ENCODE measurements at regions not wholly inside any gene's neighbourhood (a gene's known extent, or its start where the extent isn't known, plus 50 kb on each side); places are given as distances from the start of the nearest gene placed in this dataset.
"Not testable (repeated sequence)": the region's sequence is repeated elsewhere in the genome, so short reads cannot be mapped to it uniquely, and the experiment has no call there.

GRCh38 chr2:123816203-123816602 is 208.9 kb upstream of the CNTNAP5 start:
- no peak for DNase-seq (ENCODE audit: low spot score)

- no peak for DNase-seq (ENCODE audit: low spot score)
Measured at GRCh38 chr2:123816928-123817327, 208.2 kb upstream of the CNTNAP5 start.

- no peak for DNase-seq (ENCODE audit: low spot score)
Measured at GRCh38 chr2:123826729-123827271, 198.3 kb upstream of the CNTNAP5 start.

- no peak for DNase-seq (ENCODE audit: low spot score)
Measured at GRCh38 chr2:123839326-123839725, 185.8 kb upstream of the CNTNAP5 start.

- no peak for DNase-seq (ENCODE audit: low spot score)
Measured at GRCh38 chr2:123840016-123840415, 185.1 kb upstream of the CNTNAP5 start.

- no peak for DNase-seq (ENCODE audit: low spot score)
Measured at GRCh38 chr2:123840574-123840973, 184.5 kb upstream of the CNTNAP5 start.

DNA sequence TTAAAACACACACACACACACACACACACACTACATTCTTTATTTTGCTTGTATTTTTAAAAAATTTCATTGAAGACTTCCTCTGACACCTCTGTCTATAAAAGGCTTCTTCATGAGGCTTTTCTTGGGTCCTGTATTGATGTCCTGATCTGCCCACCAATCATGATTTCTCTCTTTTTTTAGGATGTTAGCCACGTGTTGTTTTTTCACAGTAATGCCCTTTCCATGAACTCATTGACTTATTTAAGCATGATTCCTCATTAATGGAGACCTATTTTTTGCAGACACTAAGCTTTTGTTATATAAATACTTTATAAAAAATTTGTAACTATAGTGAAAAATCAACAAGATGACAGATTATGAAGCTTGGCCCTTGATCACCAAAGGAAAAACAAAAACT is 173.8 kb upstream of the CNTNAP5 start:
- no peak for DNase-seq (ENCODE audit: low spot score)

DNA sequence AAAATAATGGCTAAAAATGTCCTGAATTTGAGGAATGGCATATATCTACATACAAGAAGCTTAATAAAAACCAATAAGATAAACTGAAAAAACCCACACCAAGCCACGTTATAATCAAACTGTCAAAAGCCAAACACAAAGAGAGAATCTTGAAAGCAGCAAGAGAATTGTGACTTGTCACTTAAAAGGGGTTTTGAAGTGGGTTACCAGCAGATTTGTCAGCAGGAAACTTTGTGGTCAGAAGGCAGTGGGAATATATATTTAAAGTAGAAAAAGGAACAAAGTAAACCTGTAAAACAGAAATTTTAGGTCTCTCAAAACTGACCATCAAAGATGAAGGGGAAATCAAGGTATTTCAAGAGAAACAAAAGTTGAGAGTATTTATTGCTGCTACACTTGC is 171.9 kb upstream of the CNTNAP5 start:
- no peak for DNase-seq (ENCODE audit: low spot score)

DNA sequence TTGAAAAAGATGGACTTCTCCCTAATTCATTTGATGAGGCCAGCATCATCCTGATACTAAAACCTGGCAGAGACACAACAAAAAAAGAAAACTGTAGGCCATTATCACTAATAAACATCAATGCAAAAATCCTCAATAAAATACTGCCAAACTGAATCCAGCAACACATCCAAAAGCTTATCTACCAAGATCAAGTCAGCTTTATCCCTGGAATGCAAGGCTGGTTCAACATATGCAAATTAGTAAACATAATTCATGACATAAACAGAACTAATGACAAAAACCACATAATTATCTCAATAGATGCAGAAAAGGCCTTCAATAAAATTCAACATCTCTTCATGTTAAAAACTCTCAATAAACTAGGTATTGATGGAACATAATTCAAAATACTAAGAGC is 166.1 kb upstream of the CNTNAP5 start:
- DNase-seq (ENCODE audit: low spot score): not testable (repeated sequence)

- DNase-seq (ENCODE audit: low spot score): no peak
Measured at GRCh38 chr2:123864416-123864815, 160.7 kb upstream of the CNTNAP5 start.

GRCh38 chr2:123870206-123870880 is 154.7 kb upstream of the CNTNAP5 start:
- no peak for DNase-seq (ENCODE audit: low spot score)

- DNase-seq (ENCODE audit: low spot score): no peak
Measured at GRCh38 chr2:123870881-123871276, 154.2 kb upstream of the CNTNAP5 start.

DNA sequence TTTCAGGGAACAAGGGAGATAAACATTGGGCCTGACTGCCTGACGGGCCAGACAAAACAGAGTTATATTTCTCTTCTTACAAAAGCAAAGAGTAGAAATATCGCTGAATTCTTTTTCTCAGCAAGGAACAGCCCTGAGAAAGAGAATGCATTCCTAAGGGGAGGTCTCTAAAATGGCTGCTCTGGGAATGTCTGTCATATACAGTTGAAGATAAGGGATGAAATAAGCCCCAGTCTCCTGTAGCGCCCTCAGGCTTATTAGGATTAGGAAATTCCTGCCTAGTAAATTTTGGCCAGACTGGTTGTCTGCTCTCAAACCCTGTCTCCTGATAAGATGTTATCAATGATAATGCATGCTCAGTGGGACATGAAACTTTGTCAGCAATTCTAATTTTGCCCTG is 134.9 kb upstream of the CNTNAP5 start:
- no peak for DNase-seq (ENCODE audit: low spot score)

DNA sequence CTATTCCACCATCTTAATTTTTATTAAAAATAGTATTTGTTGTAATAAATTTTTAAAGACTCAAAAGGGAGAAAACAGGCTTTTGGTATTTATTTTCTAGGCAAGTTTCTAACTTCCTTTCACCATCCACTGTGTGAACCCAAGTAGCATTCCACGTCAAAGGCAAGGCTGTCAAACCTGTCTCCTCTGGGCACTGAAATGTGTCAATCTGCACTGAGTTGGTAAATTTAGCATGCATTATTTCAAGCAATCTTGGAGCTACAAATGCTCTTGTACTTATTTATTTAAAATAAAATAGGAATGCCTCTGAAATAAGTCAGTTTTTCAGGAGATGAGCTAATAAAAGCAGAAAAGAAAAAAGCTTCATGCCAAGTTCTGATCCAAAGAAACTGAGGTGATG is 130.9 kb upstream of the CNTNAP5 start:
- DNase-seq (ENCODE audit: low spot score): no peak

GRCh38 chr2:123895651-123896050 is 129.4 kb upstream of the CNTNAP5 start:
- DNase-seq (ENCODE audit: low spot score): no peak

GRCh38 chr2:123901256-123901655 is 123.8 kb upstream of the CNTNAP5 start:
- DNase-seq (ENCODE audit: low spot score): no peak

DNA sequence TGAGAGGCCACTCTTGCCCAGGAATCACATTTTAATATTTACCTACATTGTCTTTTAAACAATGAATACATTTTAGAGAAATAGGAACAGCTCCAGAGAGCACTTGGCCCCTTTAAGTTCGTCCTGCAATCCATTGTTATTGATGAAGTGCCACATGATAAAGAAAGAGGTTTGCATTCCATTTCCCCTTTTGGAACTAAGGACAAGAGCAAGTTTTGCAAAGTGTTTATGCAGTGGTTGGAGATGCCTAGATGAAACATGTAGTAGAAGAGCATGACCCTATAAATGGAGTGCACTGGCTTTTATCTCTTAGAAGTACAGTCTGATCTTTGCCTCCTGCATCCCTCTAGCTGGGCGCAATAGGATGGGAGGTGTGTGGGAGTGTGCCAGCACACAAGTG is 118.7 kb upstream of the CNTNAP5 start:
- DNase-seq (ENCODE audit: low spot score): no peak

- DNase-seq (ENCODE audit: low spot score): no peak
Measured at GRCh38 chr2:123908522-123908921, 116.6 kb upstream of the CNTNAP5 start.

DNA sequence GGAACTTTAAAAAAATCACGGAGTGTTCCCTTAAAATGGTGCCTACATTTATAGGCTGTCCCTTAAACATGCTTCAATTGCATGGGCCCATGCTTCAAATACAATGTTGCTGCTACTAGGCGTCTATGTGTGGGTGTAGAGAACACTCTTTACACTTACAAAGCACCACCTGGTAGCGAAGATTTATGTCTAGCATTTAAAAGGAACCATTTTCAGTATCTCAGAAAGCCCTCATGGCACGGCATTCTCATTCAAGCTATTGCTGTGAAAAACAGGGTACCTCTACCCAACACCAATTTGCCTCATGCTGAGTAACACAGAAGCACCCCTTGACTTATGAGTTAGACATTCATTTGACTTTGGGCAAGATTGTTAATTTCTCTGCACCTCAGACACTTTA is 112.9 kb upstream of the CNTNAP5 start:
- DNase-seq (ENCODE audit: low spot score): no peak

DNA sequence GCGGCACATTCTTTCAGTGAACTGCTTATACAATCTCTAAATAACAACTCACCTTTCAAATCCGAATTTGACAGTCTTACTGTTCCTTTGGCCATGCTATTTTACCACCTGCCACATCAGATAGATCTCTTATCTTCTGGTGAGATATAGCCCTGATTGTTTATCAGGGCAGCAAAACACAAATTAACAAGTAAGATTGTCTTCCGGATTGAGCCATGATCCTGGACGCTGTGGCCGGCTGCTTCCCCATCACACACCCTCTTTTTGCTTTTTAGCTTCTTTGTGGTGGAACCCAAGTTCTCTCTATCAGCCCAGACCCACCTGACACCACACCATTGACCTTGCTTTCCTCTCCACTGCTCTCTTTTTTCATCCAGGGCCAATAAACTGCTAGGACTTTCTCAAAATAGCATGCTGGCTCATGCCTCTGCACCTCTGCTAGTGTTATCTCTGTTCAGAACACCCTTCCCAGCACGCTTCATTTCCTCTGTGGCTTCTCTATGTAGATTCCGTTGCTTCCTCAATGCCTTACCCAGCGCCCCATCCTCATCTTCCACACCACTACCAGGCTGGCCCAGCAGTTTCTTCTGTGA is 111.8 kb upstream of the CNTNAP5 start:
- no peak for DNase-seq (ENCODE audit: low spot score)

- DNase-seq (ENCODE audit: low spot score): no peak
Measured at GRCh38 chr2:123915380-123915779, 109.7 kb upstream of the CNTNAP5 start.

DNA sequence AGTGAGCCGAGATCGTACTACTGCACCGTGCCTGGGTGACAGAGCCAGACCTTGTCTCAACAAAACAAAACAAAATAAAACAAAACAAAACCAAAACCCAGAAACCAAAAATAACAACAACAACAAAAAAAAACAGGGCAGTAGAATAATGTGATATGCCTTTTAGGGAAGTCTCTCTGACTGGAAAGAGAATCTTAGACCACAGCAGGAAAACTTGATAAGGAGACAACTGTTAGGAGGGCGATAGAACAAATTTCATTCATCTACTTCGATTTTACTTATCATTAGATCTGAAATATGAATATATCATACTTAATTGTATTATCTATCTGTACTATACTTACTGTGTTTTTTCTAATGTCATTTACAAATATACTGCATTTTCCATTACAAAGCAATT is 109.0 kb upstream of the CNTNAP5 start:
- DNase-seq (ENCODE audit: low spot score): no peak

- no peak for DNase-seq (ENCODE audit: low spot score)
Measured at GRCh38 chr2:123916531-123916930, 108.6 kb upstream of the CNTNAP5 start.

DNA sequence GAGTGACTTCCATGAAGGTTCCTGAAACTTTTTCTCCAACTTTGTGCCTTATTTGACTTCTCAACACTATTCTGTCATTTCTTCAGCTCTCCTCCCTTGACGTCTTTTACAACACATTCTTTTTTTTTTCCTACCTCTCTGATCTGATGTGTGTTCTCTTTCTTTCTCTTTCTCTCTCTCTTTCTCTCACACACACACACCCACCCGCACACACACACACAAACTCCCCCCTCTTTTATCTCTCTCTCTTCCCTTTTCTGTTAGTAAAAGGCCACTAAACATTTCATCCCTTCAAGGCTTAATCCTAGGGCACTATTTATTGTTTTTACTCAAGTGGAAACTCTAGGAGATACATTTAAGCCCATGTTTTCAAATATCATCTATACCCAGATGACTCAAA is 107.8 kb upstream of the CNTNAP5 start:
- no peak for DNase-seq (ENCODE audit: low spot score)
